GM12873 (cell line): ENCODE measurements at regions not wholly inside any gene's neighbourhood (a gene's known extent, or its start where the extent isn't known, plus 50 kb on each side); places are given as distances from the start of the nearest gene placed in this dataset.

Experiments used
- TF ChIP-seq, protein P1 (sequence below): IDR thresholded peaks from 2 replicates; pipeline ENCODE4 v1.5.1; 2012; ENCODE audit warnings: low read depth, mild to moderate bottlenecking, moderate library complexity, low read length, control low read depth; ENCODE audit not compliant: insufficient read depth; ENCODE audit errors: missing control alignments

GRCh38 chr16:76670125-76670857 lies 393.1 kb downstream of the CNTNAP4 start:
- TF ChIP-seq, protein P1, sequence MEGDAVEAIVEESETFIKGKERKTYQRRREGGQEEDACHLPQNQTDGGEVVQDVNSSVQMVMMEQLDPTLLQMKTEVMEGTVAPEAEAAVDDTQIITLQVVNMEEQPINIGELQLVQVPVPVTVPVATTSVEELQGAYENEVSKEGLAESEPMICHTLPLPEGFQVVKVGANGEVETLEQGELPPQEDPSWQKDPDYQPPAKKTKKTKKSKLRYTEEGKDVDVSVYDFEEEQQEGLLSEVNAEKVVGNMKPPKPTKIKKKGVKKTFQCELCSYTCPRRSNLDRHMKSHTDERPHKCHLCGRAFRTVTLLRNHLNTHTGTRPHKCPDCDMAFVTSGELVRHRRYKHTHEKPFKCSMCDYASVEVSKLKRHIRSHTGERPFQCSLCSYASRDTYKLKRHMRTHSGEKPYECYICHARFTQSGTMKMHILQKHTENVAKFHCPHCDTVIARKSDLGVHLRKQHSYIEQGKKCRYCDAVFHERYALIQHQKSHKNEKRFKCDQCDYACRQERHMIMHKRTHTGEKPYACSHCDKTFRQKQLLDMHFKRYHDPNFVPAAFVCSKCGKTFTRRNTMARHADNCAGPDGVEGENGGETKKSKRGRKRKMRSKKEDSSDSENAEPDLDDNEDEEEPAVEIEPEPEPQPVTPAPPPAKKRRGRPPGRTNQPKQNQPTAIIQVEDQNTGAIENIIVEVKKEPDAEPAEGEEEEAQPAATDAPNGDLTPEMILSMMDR = no peak

GRCh38 chr16:76676356-76676755 lies 399.2 kb downstream of the CNTNAP4 start:
- TF ChIP-seq, protein P1 = no peak

- TF ChIP-seq, protein P1 = no peak
These were observed 404.1 kb downstream of the CNTNAP4 start for GRCh38 chr16:76681296-76681695.

DNA sequence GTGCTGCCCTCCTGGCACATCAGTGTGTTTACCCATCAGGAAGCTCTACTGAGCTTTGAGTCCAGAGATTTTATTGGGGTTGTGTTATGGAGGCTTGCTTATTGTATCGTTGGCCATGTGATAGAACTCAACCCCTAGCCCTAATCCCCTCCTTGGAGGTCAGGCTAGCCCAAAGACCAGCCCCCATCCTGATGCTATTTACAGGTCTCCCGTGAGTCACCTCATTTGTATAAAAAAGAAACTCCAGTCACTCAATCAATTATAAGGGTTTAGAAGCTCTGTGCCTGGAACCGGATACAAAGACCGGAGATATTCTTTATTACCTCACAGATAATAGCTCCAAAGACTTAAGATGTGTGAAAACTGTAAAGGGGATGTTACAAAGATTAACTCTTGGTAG lies 405.9 kb downstream of the CNTNAP4 start:
- TF ChIP-seq, protein P1 = no peak

DNA sequence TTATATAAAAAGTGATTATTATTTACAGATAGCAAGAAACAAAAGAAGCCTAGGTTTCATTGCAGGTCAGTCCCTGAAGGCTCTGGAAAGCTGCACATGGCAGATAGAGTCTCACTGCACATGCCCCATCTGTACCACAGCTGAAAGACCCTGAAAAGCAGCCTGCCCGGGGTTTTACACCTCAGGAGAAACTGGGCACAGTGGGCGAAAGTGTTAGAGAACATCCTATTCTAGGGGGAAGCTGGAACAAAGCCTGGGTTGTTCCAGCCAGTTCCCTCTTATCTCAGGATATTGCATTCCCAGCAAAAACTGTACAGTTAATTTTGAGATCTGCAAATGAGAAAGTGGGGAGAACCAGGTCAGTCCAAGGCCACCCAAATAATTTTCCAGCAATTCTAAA lies 419.7 kb downstream of the CNTNAP4 start:
- TF ChIP-seq, protein P1 = no peak

DNA sequence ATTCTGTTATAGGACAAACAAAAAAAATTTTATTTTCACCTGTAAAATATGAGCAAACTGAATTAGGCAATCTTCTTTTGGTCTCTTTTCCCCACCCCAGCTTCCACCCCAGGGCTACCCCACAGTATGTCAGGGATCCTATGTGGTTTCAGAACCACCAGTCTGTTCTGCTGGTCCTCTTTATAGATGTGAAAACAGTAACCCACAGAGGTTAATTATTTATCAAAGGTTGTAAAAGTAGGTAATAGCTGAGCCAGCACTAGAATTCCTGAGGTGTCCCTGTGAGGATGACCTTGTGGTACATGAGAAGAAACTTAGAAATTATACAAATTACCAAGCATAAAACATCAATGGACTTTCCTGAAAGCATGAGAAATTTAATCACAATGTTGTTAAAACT lies 428.7 kb downstream of the CNTNAP4 start:
- TF ChIP-seq, protein P1 = no peak

GRCh38 chr16:76713191-76713590 lies 436.0 kb downstream of the CNTNAP4 start:
- TF ChIP-seq, protein P1 = no peak
